Peyer's patch (tissue), 4 donors: ENCODE measurements at regions not wholly inside any gene's neighbourhood (a gene's known extent, or its start where the extent isn't known, plus 50 kb on each side); places are given as distances from the start of the nearest gene placed in this dataset.

Experiments used
- CTCF ChIP-seq, 6 experiments: fragments of 450-650 bp in 4 of 6; fragments of 200-600 bp in 2 of 6; sonication (generic) in 1 of 6; IDR thresholded peaks; one replicate each; pipeline ENCODE4 v1.5.1; 2017 to 2019; ENCODE audit warnings: antibody characterized with exemption in 6 of 6, mild to moderate bottlenecking in 3 of 6, moderate library complexity in 1 of 6
- POLR2A ChIP-seq, 2 donors: fragments of 450-650 bp; IDR thresholded peaks; one replicate each; pipeline ENCODE4 v1.5.1; 2017; ENCODE audit warnings: antibody characterized with exemption in 2 of 2, mild to moderate bottlenecking in 2 of 2, moderate library complexity in 2 of 2

- TF ChIP-seq CTCF (IDR thresholded peaks at IDR 0.05), result no peak
- TF ChIP-seq POLR2A (IDR thresholded peaks at IDR 0.05), result no peak
Observed at GRCh38 chr4:26223155-26223554, 97.7 kb upstream of the RBPJ start.
